ENCODE measurements at regions not wholly inside any gene's neighbourhood (a gene's known extent, or its start where the extent isn't known, plus 50 kb on each side); places are given as distances from the start of the nearest gene placed in this dataset.

DNA sequence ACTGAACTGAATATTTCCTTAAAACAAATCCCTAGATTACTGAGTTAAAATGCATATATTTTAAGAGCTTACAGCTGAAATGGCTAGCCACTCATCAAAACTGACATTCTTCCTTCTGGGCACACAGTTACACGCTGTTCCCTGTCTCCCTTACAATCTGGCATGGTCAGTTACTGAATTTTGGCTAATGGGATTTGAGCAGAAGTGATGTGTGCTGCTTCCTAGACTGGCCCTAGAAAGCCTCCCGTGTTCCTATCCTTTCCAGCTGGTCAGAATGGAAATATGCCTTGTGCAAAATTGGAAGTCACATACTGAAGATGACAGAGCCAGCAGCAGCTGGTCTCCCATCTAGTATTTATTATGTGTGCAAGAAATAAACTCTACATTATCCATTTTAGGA, 128.7 kb upstream of the NAMPT start:
- TF ChIP-seq, protein P1, sequence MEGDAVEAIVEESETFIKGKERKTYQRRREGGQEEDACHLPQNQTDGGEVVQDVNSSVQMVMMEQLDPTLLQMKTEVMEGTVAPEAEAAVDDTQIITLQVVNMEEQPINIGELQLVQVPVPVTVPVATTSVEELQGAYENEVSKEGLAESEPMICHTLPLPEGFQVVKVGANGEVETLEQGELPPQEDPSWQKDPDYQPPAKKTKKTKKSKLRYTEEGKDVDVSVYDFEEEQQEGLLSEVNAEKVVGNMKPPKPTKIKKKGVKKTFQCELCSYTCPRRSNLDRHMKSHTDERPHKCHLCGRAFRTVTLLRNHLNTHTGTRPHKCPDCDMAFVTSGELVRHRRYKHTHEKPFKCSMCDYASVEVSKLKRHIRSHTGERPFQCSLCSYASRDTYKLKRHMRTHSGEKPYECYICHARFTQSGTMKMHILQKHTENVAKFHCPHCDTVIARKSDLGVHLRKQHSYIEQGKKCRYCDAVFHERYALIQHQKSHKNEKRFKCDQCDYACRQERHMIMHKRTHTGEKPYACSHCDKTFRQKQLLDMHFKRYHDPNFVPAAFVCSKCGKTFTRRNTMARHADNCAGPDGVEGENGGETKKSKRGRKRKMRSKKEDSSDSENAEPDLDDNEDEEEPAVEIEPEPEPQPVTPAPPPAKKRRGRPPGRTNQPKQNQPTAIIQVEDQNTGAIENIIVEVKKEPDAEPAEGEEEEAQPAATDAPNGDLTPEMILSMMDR (IDR thresholded peaks at IDR 0.05) = no peak
- no peak for TF ChIP-seq POLR2A (IDR thresholded peaks at IDR 0.05)
